Cardiac muscle cell (in vitro differentiated cells and primary cell): ENCODE measurements at regions not wholly inside any gene's neighbourhood (a gene's known extent, or its start where the extent isn't known, plus 50 kb on each side); places are given as distances from the start of the nearest gene placed in this dataset.

Source experiments
- DNase-seq, 2 donors: peaks; one replicate each; pipeline versions ENCODE4 v3.0.0 to v3.0.0-alpha.2; 2010 to 2017; ENCODE audit warnings: low read depth in 1 of 2, low spot score in 1 of 2
- H3K27ac ChIP-seq: fragments of 200-600 bp; sonication (generic); 2 replicates; pipeline ENCODE4 v1.5.1; 2016
- H3K27me3 ChIP-seq: fragments of 200-600 bp; sonication (generic); 2 replicates; pipeline ENCODE4 v1.6.0; 2016; ENCODE audit warnings: control low read depth
- H3K36me3 ChIP-seq: fragments of 200-600 bp; sonication (generic); 2 replicates; pipeline ENCODE4 v1.5.1; 2016; ENCODE audit warnings: control low read depth
- H3K4me1 ChIP-seq: fragments of 200-600 bp; sonication (generic); 2 replicates; pipeline ENCODE4 v1.8.1; 2017; ENCODE audit warnings: low read depth, mild to moderate bottlenecking, mixed run types
- H3K4me3 ChIP-seq: fragments of 200-600 bp; sonication (generic); 2 replicates; pipeline ENCODE4 v1.5.1; 2016; ENCODE audit warnings: mild to moderate bottlenecking
- H3K9me3 ChIP-seq: fragments of 200-600 bp; sonication (generic); 2 replicates; pipeline ENCODE4 v1.5.1; 2017; ENCODE audit warnings: low read depth, mild to moderate bottlenecking, control low read depth
- TF ChIP-seq, protein P1 (sequence below): IDR thresholded peaks from 2 replicates; pipeline ENCODE4 v1.5.1; 2012; ENCODE audit warnings: low read depth, mild to moderate bottlenecking, low read length

DNA sequence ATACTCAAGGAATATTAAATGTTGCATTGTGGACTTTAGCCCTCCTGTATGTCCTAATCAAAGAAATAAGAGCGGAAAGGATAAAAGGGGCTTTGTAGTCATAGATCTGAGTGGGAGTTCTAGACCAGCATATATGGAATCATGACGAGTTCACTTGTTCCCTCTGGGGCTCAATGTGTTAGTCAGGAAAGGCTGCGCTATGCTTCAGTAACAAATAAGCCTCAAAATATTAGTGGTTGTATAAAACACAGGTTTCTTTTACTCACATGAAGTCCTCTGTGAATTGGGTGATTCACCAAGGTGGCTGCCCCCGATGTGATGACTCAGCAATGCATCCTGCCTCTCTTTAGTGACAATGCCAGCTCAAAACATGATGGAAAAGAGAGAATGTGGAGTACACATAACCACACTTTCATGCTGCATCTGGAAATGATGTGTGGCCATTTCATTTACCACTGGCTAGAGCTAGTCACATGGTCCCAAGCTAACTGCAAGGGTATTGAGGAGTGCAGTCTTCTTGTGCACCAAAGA, 63.3 kb upstream of the IRX5 start:
- DNase-seq = no peak
- no peaks in the 10 kb centered on the region for H3K9me3 ChIP-seq
- H3K4me3 ChIP-seq = no peak overlapping the region
- no peaks in the 10 kb centered on the region for H3K27me3 ChIP-seq
- TF ChIP-seq, protein P1, sequence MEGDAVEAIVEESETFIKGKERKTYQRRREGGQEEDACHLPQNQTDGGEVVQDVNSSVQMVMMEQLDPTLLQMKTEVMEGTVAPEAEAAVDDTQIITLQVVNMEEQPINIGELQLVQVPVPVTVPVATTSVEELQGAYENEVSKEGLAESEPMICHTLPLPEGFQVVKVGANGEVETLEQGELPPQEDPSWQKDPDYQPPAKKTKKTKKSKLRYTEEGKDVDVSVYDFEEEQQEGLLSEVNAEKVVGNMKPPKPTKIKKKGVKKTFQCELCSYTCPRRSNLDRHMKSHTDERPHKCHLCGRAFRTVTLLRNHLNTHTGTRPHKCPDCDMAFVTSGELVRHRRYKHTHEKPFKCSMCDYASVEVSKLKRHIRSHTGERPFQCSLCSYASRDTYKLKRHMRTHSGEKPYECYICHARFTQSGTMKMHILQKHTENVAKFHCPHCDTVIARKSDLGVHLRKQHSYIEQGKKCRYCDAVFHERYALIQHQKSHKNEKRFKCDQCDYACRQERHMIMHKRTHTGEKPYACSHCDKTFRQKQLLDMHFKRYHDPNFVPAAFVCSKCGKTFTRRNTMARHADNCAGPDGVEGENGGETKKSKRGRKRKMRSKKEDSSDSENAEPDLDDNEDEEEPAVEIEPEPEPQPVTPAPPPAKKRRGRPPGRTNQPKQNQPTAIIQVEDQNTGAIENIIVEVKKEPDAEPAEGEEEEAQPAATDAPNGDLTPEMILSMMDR = no peak
- H3K36me3 ChIP-seq = no peaks in the 10 kb centered on the region
- H3K4me1 ChIP-seq = peaks cover 13% of the 10 kb centered on the region
- no peak overlapping the region for H3K27ac ChIP-seq

GRCh38 chr16:54862529-54862928, 68.1 kb upstream of the IRX5 start:
- TF ChIP-seq, protein P1 = no peak
- no peaks in the 10 kb centered on the region for H3K9me3 ChIP-seq
- H3K36me3 ChIP-seq = no peaks in the 10 kb centered on the region
- H3K27me3 ChIP-seq = no peaks in the 10 kb centered on the region
- no peak overlapping the region for H3K27ac ChIP-seq
- no peak overlapping the region for H3K4me3 ChIP-seq
- peaks cover 13% of the 10 kb centered on the region for H3K4me1 ChIP-seq
- DNase-seq = peak in 1 of 2 donors; percentile 4

DNA sequence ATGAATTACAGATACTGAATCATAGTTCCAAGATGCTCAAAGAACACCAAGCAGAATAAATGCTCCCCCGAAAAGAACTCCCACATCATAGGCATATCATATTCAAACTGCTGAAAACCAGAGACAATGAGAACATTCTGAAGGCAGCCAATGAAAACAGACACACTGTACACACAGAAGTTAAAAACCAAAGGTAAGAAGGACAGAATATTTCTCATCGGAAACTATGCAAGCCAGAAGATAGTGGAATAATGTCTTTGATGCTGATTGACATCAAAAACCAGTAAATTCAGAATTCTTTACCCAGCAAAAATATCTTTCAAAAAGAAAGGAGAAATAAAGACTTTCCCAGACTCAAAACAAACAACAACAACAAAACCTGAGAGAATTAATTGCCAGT, 73.8 kb upstream of the IRX5 start:
- Histone ChIP-seq H3K4me1 (no peaks in the 10 kb centered on the region), H3K9me3 (no peaks in the 10 kb centered on the region), H3K4me3 (no peak overlapping the region), H3K27ac (no peak overlapping the region), H3K36me3 (no peaks in the 10 kb centered on the region), H3K27me3 (no peaks in the 10 kb centered on the region)
- DNase-seq = no peak
- TF ChIP-seq, protein P1 = no peak

DNA sequence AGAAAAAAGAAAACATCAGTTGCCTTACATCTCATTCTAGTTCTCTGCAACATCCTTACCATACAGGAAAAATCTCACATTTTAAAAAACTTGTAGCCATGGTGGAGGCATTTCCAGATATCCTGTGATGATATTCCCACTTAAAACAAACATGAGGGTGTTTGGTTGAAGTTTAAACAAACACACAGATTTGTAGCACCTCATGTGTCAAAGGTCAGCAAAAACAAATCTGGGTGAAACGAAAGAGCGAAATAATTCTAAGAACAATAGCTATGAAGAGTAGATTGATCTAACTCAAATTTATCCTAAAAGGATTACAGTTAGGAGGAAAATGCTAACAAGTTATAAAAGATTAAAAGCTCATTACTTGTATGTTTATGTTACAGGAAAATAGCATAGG, 83.1 kb upstream of the IRX5 start:
- Histone ChIP-seq H3K27ac (no peak overlapping the region), H3K4me3 (no peak overlapping the region), H3K27me3 (no peaks in the 10 kb centered on the region), H3K9me3 (no peaks in the 10 kb centered on the region), H3K36me3 (no peaks in the 10 kb centered on the region), H3K4me1 (no peaks in the 10 kb centered on the region)
- TF ChIP-seq, protein P1 = no peak
- no peak for DNase-seq

DNA sequence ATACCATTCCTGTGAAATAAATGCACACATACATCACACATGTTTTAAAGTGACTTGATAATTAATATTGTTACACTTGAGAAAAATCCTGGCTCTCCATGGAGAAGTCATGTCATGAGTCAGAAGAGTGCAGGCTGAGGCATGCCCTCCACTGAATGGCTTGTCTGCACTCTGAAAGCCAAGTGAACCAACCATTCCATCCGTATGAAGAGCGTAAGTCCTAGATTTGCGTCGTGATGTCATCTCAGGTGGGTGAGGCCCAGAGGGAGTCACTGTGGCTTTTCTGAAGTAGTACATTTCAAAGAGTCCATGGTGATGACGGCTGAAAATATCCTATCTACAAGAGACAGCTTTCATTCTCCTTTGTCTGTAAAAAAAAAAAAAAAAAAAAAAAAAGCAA, 83.5 kb upstream of the IRX5 start:
- TF ChIP-seq, protein P1 = no peak

GRCh38 chr16:54846766-54847165, 83.9 kb upstream of the IRX5 start:
- Histone ChIP-seq H3K27ac (no peak overlapping the region), H3K4me1 (no peaks in the 10 kb centered on the region), H3K9me3 (no peaks in the 10 kb centered on the region), H3K4me3 (no peak overlapping the region), H3K27me3 (no peaks in the 10 kb centered on the region), H3K36me3 (no peaks in the 10 kb centered on the region)
- TF ChIP-seq, protein P1 = no peak
- DNase-seq = peak in 1 of 2 donors; percentile 35

More for the DNA sequence above, 83.5 kb upstream of the IRX5 start:
- Histone ChIP-seq H3K27ac (no peak overlapping the region), H3K4me3 (no peak overlapping the region), H3K9me3 (no peaks in the 10 kb centered on the region), H3K4me1 (no peaks in the 10 kb centered on the region), H3K36me3 (no peaks in the 10 kb centered on the region), H3K27me3 (no peaks in the 10 kb centered on the region)
- DNase-seq = no peak
